Lower lobe of right lung (tissue), 2 donors: ENCODE measurements at regions not wholly inside any gene's neighbourhood (a gene's known extent, or its start where the extent isn't known, plus 50 kb on each side); places are given as distances from the start of the nearest gene placed in this dataset.

Experiments
- ATAC-seq, 2 donors: fragments of 200-7000 bp; cut with Tn5 transposase; one replicate each; pipeline ENCODE4 v1.9.1; 2020 to 2022; ENCODE audit warnings: mild to moderate bottlenecking in 2 of 2, moderate library complexity in 2 of 2
- DNase-seq: peaks from one replicate; pipeline ENCODE4 v3.0.0-alpha.2; 2020
- H3K27ac ChIP-seq: fragments of 200-600 bp; one replicate; pipeline ENCODE4 v1.8.0; 2022
- H3K27me3 ChIP-seq: fragments of 200-600 bp; one replicate; pipeline ENCODE4 v1.8.0; 2022; ENCODE audit warnings: low read depth
- H3K36me3 ChIP-seq: fragments of 200-600 bp; one replicate; pipeline ENCODE4 v1.8.0; 2022; ENCODE audit warnings: mild to moderate bottlenecking
- H3K4me1 ChIP-seq: fragments of 200-600 bp; one replicate; pipeline ENCODE4 v1.8.0; 2022
- H3K4me3 ChIP-seq: fragments of 200-600 bp; one replicate; pipeline ENCODE4 v1.8.0; 2022; ENCODE audit warnings: mild to moderate bottlenecking
- H3K9me3 ChIP-seq: fragments of 200-600 bp; one replicate; pipeline ENCODE4 v1.8.0; 2022
- intact Hi-C: fragments of 100-400 bp; cut with DNase I; formaldehyde crosslinking; loops from one replicate; pipeline ENCODE4 v1.11.0; 2022
- TF ChIP-seq, protein P1 (sequence below): fragments of 200-600 bp; IDR thresholded peaks from one replicate; pipeline ENCODE4 v1.8.0; 2022; ENCODE audit warnings: antibody characterized with exemption, mild to moderate bottlenecking
- donor health status: DM: no; HTN: yes; CAD: no; lungs with severe emphysema.

DNA sequence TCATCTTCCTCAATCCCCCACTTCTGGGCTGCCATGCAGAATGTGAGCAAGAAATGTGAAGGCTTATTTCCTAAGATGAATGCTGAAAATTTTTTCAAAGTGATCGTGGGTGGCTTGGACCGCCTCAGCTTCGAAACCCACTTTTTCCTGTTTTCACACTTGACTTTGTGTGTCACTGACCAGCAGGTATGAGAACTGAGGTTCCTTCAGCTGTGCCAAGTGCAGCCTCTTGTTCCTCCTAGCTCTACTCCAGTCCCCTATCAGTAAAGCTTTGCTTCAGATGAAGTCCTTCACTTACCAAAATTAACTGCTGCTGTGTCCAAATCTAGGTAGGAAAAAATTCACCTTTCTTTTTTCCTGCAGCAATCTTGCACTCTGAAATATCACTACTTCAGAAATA is 382.6 kb downstream of the DTWD2 start:
- no peaks in the 10 kb centered on the region for H3K36me3 ChIP-seq
- ATAC-seq (no peak), DNase-seq (no peak)
- intact Hi-C loops = no loop called here
- H3K4me1 ChIP-seq = no peaks in the 10 kb centered on the region
- no peaks in the 10 kb centered on the region for H3K9me3 ChIP-seq
- TF ChIP-seq, protein P1, sequence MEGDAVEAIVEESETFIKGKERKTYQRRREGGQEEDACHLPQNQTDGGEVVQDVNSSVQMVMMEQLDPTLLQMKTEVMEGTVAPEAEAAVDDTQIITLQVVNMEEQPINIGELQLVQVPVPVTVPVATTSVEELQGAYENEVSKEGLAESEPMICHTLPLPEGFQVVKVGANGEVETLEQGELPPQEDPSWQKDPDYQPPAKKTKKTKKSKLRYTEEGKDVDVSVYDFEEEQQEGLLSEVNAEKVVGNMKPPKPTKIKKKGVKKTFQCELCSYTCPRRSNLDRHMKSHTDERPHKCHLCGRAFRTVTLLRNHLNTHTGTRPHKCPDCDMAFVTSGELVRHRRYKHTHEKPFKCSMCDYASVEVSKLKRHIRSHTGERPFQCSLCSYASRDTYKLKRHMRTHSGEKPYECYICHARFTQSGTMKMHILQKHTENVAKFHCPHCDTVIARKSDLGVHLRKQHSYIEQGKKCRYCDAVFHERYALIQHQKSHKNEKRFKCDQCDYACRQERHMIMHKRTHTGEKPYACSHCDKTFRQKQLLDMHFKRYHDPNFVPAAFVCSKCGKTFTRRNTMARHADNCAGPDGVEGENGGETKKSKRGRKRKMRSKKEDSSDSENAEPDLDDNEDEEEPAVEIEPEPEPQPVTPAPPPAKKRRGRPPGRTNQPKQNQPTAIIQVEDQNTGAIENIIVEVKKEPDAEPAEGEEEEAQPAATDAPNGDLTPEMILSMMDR = no peak
- no peak overlapping the region for H3K4me3 ChIP-seq
- H3K27me3 ChIP-seq = no peaks in the 10 kb centered on the region
- H3K27ac ChIP-seq = no peak overlapping the region

DNA sequence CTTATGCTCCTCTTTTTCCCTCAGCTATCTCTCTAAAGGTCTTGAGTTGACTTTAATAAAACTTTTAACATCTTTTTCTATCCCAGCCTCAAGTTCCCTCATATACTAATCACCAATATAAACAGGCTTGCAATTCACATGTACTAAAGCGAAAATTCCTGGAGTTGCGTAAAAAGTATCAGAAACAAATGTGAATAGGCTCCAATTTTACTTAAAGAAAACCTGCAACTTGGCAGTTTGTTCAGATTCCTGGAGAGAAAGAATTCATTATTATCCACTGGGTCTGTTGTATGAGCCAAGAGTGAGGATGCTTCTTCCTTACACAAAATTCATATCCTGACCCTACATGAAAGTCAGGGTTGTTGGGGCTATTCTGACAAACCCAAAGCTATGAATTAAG is 384.2 kb downstream of the DTWD2 start:
- Histone ChIP-seq H3K4me3 (no peak overlapping the region), H3K4me1 (no peaks in the 10 kb centered on the region), H3K36me3 (no peaks in the 10 kb centered on the region), H3K27me3 (no peaks in the 10 kb centered on the region), H3K27ac (no peak overlapping the region), H3K9me3 (no peaks in the 10 kb centered on the region)
- intact Hi-C loops = no loop called here
- TF ChIP-seq, protein P1 = no peak
- ATAC-seq (no peak), DNase-seq (no peak)

- Histone ChIP-seq H3K27ac (no peak overlapping the region), H3K27me3 (no peaks in the 10 kb centered on the region), H3K36me3 (no peaks in the 10 kb centered on the region), H3K9me3 (no peaks in the 10 kb centered on the region), H3K4me3 (no peak overlapping the region), H3K4me1 (no peaks in the 10 kb centered on the region)
- intact Hi-C loops = no loop called here
- no peak for DNase-seq
- ATAC-seq = no peak
- TF ChIP-seq, protein P1 = no peak
Measured at GRCh38 chr5:118603278-118603677, 385.1 kb downstream of the DTWD2 start.

- H3K36me3 ChIP-seq = no peaks in the 10 kb centered on the region
- TF ChIP-seq, protein P1 = no peak
- DNase-seq (no peak), ATAC-seq (no peak)
- intact Hi-C loops = no loop called here
- H3K4me3 ChIP-seq = no peak overlapping the region
- no peaks in the 10 kb centered on the region for H3K27me3 ChIP-seq
- H3K4me1 ChIP-seq = no peaks in the 10 kb centered on the region
- no peaks in the 10 kb centered on the region for H3K9me3 ChIP-seq
- H3K27ac ChIP-seq = no peak overlapping the region
Measured at GRCh38 chr5:118598311-118598710, 390.0 kb downstream of the DTWD2 start.

- Histone ChIP-seq H3K9me3 (no peaks in the 10 kb centered on the region), H3K27ac (no peak overlapping the region), H3K36me3 (no peaks in the 10 kb centered on the region), H3K4me1 (no peaks in the 10 kb centered on the region), H3K27me3 (no peaks in the 10 kb centered on the region), H3K4me3 (no peak overlapping the region)
- no peak for DNase-seq
- ATAC-seq = peak; percentile 24 to 50
- TF ChIP-seq, protein P1 = no peak
- intact Hi-C loops = no loop called here
Measured at GRCh38 chr5:118597543-118597942, 390.8 kb downstream of the DTWD2 start.

GRCh38 chr5:118596255-118596654 is 392.1 kb downstream of the DTWD2 start:
- no peaks in the 10 kb centered on the region for H3K36me3 ChIP-seq
- DNase-seq = no peak
- TF ChIP-seq, protein P1 = no peak

More at GRCh38 chr5:118596255-118596654, 392.1 kb downstream of the DTWD2 start:
- Histone ChIP-seq H3K27ac (no peak overlapping the region), H3K27me3 (no peaks in the 10 kb centered on the region), H3K4me3 (no peak overlapping the region), H3K9me3 (no peaks in the 10 kb centered on the region), H3K4me1 (no peaks in the 10 kb centered on the region)
- no peak for ATAC-seq
- intact Hi-C loops = no loop called here
